GM23338 (cell line): ENCODE measurements at regions not wholly inside any gene's neighbourhood (a gene's known extent, or its start where the extent isn't known, plus 50 kb on each side); places are given as distances from the start of the nearest gene placed in this dataset.

Experiments used
- EZH2 ChIP-seq: fragments of 200-600 bp; sonication (generic); IDR thresholded peaks from one replicate; pipeline ENCODE4 v1.8.0; 2017; ENCODE audit warnings: antibody characterized with exemption, mild to moderate bottlenecking, low read depth; ENCODE audit not compliant: unreplicated experiment
- EZH2phosphoT487 ChIP-seq: fragments of 200-600 bp; sonication (generic); IDR thresholded peaks from one replicate; pipeline ENCODE4 v1.8.1; 2018; ENCODE audit warnings: antibody characterized with exemption; ENCODE audit not compliant: unreplicated experiment
- JUNB ChIP-seq: IDR thresholded peaks from one replicate; pipeline ENCODE4 v1.6.1; 2016; ENCODE audit warnings: antibody characterized with exemption; ENCODE audit not compliant: unreplicated experiment
- TF ChIP-seq, protein P1 (sequence below), 2 experiments: fragments of 200-600 bp in 1 of 2; sonication (generic) in 1 of 2; conservative IDR thresholded peaks; 2 replicates each; pipeline versions ENCODE4 v1.5.1 to v1.6.1; 2016 to 2017; ENCODE audit warnings: antibody characterized with exemption in 2 of 2, low read depth in 2 of 2, mild to moderate bottlenecking in 2 of 2, moderate library complexity in 1 of 2
- TF ChIP-seq, protein P2 (sequence below): IDR thresholded peaks from one replicate; pipeline ENCODE4 v1.6.1; 2018; ENCODE audit warnings: antibody characterized with exemption; ENCODE audit not compliant: unreplicated experiment

DNA sequence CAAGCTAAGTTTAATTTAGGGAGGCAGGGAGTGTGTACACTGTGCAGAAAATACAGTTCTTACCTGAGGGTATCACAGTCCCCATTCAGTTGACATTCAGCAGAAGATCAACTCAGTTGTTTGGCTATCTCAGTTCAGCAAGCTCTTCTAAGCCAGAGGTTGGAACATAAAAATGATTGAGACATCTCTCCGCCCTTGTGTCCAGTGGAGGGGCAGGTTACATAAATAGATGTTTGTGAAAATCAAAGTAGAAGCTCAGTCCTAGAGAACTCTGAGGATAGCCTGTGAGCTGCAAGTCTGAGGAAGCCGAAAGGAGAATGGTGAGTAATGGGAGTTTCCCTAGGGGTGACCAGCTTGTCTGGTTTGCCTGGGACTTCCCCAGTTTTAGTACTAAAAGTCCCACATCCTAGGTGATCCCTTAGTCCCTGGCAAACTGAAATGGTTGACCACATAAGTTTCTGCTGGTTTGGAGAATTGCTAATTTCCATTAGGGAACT is 251.4 kb upstream of the ATP2B1 start:
- TF ChIP-seq EZH2phosphoT487, result no peak
- TF ChIP-seq, protein P1, sequence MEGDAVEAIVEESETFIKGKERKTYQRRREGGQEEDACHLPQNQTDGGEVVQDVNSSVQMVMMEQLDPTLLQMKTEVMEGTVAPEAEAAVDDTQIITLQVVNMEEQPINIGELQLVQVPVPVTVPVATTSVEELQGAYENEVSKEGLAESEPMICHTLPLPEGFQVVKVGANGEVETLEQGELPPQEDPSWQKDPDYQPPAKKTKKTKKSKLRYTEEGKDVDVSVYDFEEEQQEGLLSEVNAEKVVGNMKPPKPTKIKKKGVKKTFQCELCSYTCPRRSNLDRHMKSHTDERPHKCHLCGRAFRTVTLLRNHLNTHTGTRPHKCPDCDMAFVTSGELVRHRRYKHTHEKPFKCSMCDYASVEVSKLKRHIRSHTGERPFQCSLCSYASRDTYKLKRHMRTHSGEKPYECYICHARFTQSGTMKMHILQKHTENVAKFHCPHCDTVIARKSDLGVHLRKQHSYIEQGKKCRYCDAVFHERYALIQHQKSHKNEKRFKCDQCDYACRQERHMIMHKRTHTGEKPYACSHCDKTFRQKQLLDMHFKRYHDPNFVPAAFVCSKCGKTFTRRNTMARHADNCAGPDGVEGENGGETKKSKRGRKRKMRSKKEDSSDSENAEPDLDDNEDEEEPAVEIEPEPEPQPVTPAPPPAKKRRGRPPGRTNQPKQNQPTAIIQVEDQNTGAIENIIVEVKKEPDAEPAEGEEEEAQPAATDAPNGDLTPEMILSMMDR (conservative IDR thresholded peaks at IDR 0.05; ENCODE audit: low read depth in 2 of 2), result no peak
- no peak for TF ChIP-seq EZH2
- TF ChIP-seq JUNB, result no peak
- TF ChIP-seq, protein P2, sequence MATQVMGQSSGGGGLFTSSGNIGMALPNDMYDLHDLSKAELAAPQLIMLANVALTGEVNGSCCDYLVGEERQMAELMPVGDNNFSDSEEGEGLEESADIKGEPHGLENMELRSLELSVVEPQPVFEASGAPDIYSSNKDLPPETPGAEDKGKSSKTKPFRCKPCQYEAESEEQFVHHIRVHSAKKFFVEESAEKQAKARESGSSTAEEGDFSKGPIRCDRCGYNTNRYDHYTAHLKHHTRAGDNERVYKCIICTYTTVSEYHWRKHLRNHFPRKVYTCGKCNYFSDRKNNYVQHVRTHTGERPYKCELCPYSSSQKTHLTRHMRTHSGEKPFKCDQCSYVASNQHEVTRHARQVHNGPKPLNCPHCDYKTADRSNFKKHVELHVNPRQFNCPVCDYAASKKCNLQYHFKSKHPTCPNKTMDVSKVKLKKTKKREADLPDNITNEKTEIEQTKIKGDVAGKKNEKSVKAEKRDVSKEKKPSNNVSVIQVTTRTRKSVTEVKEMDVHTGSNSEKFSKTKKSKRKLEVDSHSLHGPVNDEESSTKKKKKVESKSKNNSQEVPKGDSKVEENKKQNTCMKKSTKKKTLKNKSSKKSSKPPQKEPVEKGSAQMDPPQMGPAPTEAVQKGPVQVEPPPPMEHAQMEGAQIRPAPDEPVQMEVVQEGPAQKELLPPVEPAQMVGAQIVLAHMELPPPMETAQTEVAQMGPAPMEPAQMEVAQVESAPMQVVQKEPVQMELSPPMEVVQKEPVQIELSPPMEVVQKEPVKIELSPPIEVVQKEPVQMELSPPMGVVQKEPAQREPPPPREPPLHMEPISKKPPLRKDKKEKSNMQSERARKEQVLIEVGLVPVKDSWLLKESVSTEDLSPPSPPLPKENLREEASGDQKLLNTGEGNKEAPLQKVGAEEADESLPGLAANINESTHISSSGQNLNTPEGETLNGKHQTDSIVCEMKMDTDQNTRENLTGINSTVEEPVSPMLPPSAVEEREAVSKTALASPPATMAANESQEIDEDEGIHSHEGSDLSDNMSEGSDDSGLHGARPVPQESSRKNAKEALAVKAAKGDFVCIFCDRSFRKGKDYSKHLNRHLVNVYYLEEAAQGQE, result no peak
